GM23338 (cell line): ENCODE measurements at regions not wholly inside any gene's neighbourhood (a gene's known extent, or its start where the extent isn't known, plus 50 kb on each side); places are given as distances from the start of the nearest gene placed in this dataset.

ENCODE experiments used
- ATAC-seq: fragments of 200-7000 bp; cut with Tn5 transposase; 3 replicates; pipeline ENCODE4 v1.9.1; 2020
- DNase-seq: peaks from one replicate; pipeline ENCODE4 v3.0.0-alpha.2; 2015; ENCODE audit warnings: low spot score
- H2AFZ ChIP-seq: fragments of 200-600 bp; sonication (generic); 2 replicates; pipeline ENCODE4 v1.8.0; 2016; ENCODE audit warnings: antibody characterized with exemption, mild to moderate bottlenecking, moderate library complexity
- H3F3A ChIP-seq: fragments of 200-600 bp; sonication (generic); replicated peaks from 2 replicates; pipeline ENCODE4 v1.8.0; 2017; ENCODE audit warnings: antibody characterized with exemption, mixed run types, low read depth
- H3K27ac ChIP-seq: fragments of 200-600 bp; sonication (generic); 2 replicates; pipeline ENCODE4 v1.6.1; 2016; ENCODE audit warnings: low read depth
- H3K27me3 ChIP-seq: fragments of 200-600 bp; sonication (generic); 2 replicates; pipeline ENCODE4 v1.8.0; 2016; ENCODE audit warnings: mild to moderate bottlenecking, mixed run types, moderate library complexity; ENCODE audit not compliant: insufficient read depth
- H3K36me3 ChIP-seq: fragments of 200-600 bp; sonication (generic); 2 replicates; pipeline ENCODE4 v1.8.0; 2016; ENCODE audit warnings: mild to moderate bottlenecking; ENCODE audit not compliant: insufficient read depth
- H3K4me1 ChIP-seq: fragments of 200-600 bp; sonication (generic); 2 replicates; pipeline ENCODE4 v1.8.0; 2016; ENCODE audit warnings: mild to moderate bottlenecking, moderate library complexity; ENCODE audit not compliant: insufficient read depth
- H3K4me2 ChIP-seq: fragments of 200-600 bp; sonication (generic); 2 replicates; pipeline ENCODE4 v1.7.1; 2017; ENCODE audit warnings: mixed run types
- H3K4me3 ChIP-seq: fragments of 200-600 bp; sonication (generic); 2 replicates; pipeline ENCODE4 v1.6.1; 2016; ENCODE audit warnings: mixed run types
- H3K79me2 ChIP-seq: fragments of 200-600 bp; sonication (generic); replicated peaks from 2 replicates; pipeline ENCODE4 v1.8.0; 2017; ENCODE audit warnings: mild to moderate bottlenecking; ENCODE audit not compliant: insufficient read depth
- H3K9me2 ChIP-seq: fragments of 200-600 bp; sonication (generic); 2 replicates; pipeline ENCODE4 v1.8.0; 2017; ENCODE audit not compliant: insufficient read depth
- H4K20me1 ChIP-seq: fragments of 200-600 bp; sonication (generic); replicated peaks from 2 replicates; pipeline ENCODE4 v1.8.0; 2017; ENCODE audit warnings: mild to moderate bottlenecking; ENCODE audit not compliant: insufficient read depth
- H3K27ac Mint-ChIP-seq: 2 replicates; pipeline ENCODE4 v1.8.0; 2020; ENCODE audit warnings: inconsistent platforms, mild to moderate bottlenecking, moderate library complexity, mixed read lengths
- H3K27me3 Mint-ChIP-seq: 3 replicates; pipeline ENCODE4 v1.8.0; 2022; ENCODE audit warnings: low read depth, mild to moderate bottlenecking, moderate library complexity, mixed read lengths, inconsistent platforms; ENCODE audit not compliant: insufficient read depth, poor library complexity
- H3K36me3 Mint-ChIP-seq: 3 replicates; pipeline ENCODE4 v1.8.0; 2021; ENCODE audit warnings: low read depth, mild to moderate bottlenecking, inconsistent platforms, moderate library complexity, mixed read lengths
- H3K4me1 Mint-ChIP-seq: 3 replicates; pipeline ENCODE4 v1.8.0; 2020; ENCODE audit warnings: mild to moderate bottlenecking, inconsistent platforms, mixed read lengths
- H3K4me3 Mint-ChIP-seq: 3 replicates; pipeline ENCODE4 v1.8.0; 2021; ENCODE audit warnings: moderate library complexity, mild to moderate bottlenecking, inconsistent platforms, mixed read lengths
- H3K9me3 Mint-ChIP-seq: 3 replicates; pipeline ENCODE4 v1.8.0; 2020; ENCODE audit warnings: moderate library complexity, mild to moderate bottlenecking, inconsistent platforms, mixed read lengths
- CREB1 ChIP-seq: fragments of 250-450 bp; sonication (Bioruptor Pico); IDR thresholded peaks from 2 replicates; pipeline ENCODE4 v1.5.0; 2020; ENCODE audit warnings: low read depth, mild to moderate bottlenecking, moderate library complexity
- ETS1 ChIP-seq: IDR thresholded peaks from 2 replicates; pipeline ENCODE4 v1.6.1; 2016; ENCODE audit warnings: antibody characterized with exemption
- EZH2 ChIP-seq: fragments of 200-600 bp; sonication (generic); IDR thresholded peaks from one replicate; pipeline ENCODE4 v1.8.0; 2017; ENCODE audit warnings: antibody characterized with exemption, mild to moderate bottlenecking, low read depth; ENCODE audit not compliant: unreplicated experiment
- EZH2phosphoT487 ChIP-seq: fragments of 200-600 bp; sonication (generic); IDR thresholded peaks from one replicate; pipeline ENCODE4 v1.8.1; 2018; ENCODE audit warnings: antibody characterized with exemption; ENCODE audit not compliant: unreplicated experiment
- JUNB ChIP-seq: IDR thresholded peaks from one replicate; pipeline ENCODE4 v1.6.1; 2016; ENCODE audit warnings: antibody characterized with exemption; ENCODE audit not compliant: unreplicated experiment
- NANOG ChIP-seq: IDR thresholded peaks from 2 replicates; pipeline ENCODE4 v1.6.1; 2016; ENCODE audit warnings: antibody characterized with exemption, borderline replicate concordance
- POLR2AphosphoS5 ChIP-seq: IDR thresholded peaks from 2 replicates; pipeline ENCODE4 v1.6.1; 2016; ENCODE audit warnings: antibody characterized with exemption, low read depth
- STAT1 ChIP-seq: IDR thresholded peaks from one replicate; pipeline ENCODE4 v1.6.1; 2016; ENCODE audit warnings: antibody characterized with exemption; ENCODE audit not compliant: unreplicated experiment
- ZNF114 ChIP-seq: fragments of 250-450 bp; sonication (Bioruptor Pico); IDR thresholded peaks from 2 replicates; pipeline ENCODE4 v1.5.0; 2020; ENCODE audit warnings: mild to moderate bottlenecking, moderate library complexity
- ZNF331 ChIP-seq: fragments of 250-450 bp; sonication (Bioruptor Pico); IDR thresholded peaks from 2 replicates; pipeline ENCODE4 v1.5.0; 2020; ENCODE audit warnings: low read depth, mild to moderate bottlenecking, moderate library complexity
- ZNF462 ChIP-seq: fragments of 250-450 bp; sonication (Bioruptor Pico); IDR thresholded peaks from 2 replicates; pipeline ENCODE4 v1.5.0; 2020; ENCODE audit warnings: mild to moderate bottlenecking, moderate library complexity
- TF ChIP-seq, protein P1 (sequence below): IDR thresholded peaks from one replicate; pipeline ENCODE4 v1.6.1; 2018; ENCODE audit warnings: antibody characterized with exemption; ENCODE audit not compliant: unreplicated experiment
- TF ChIP-seq, protein P2 (sequence below), 2 experiments: fragments of 200-600 bp in 1 of 2; sonication (generic) in 1 of 2; conservative IDR thresholded peaks; 2 replicates each; pipeline versions ENCODE4 v1.5.1 to v1.6.1; 2016 to 2017; ENCODE audit warnings: antibody characterized with exemption in 2 of 2, low read depth in 2 of 2, mild to moderate bottlenecking in 2 of 2, moderate library complexity in 1 of 2

DNA sequence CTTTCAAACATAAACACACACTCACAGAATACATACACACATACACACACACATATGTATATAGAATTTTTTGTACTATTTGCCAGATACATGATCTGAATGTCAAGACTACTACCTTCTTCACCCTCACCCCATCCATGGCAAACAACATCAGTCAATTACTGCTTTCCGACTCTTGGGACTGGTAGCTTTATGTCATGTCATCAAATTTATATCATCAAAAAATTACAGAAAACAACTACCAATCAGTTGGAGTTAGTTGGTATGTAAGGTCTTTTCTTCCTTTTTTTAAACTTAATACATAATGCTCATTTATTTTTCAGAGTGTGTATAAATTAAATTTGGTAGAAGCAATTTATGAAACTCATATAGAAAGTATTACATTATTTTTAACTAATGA, 305.7 kb upstream of the MDFIC2 start:
- Mint-ChIP-seq H3K27ac (no peak overlapping the region), H3K4me1 (peaks cover 34% of the 10 kb centered on the region), H3K9me3 (peaks cover 14% of the 10 kb centered on the region), H3K36me3 (peaks cover 32% of the 10 kb centered on the region), H3K27me3 (peaks cover 7% of the 10 kb centered on the region), H3K4me3 (no peak overlapping the region)
- Histone ChIP-seq H4K20me1 (no peaks in the 10 kb centered on the region), H3K36me3 (no peaks in the 10 kb centered on the region), H3K27ac (no peak overlapping the region), H3F3A (no peaks in the 10 kb centered on the region), H3K79me2 (no peaks in the 10 kb centered on the region), H3K4me3 (no peak overlapping the region), H3K4me2 (no peak overlapping the region), H3K9me2 (peaks cover 33% of the 10 kb centered on the region), H2AFZ (no peak overlapping the region), H3K4me1 (peaks cover 26% of the 10 kb centered on the region), H3K27me3 (no peaks in the 10 kb centered on the region)
- DNase-seq (no peak), ATAC-seq (no peak)
- TF ChIP-seq, protein P1, sequence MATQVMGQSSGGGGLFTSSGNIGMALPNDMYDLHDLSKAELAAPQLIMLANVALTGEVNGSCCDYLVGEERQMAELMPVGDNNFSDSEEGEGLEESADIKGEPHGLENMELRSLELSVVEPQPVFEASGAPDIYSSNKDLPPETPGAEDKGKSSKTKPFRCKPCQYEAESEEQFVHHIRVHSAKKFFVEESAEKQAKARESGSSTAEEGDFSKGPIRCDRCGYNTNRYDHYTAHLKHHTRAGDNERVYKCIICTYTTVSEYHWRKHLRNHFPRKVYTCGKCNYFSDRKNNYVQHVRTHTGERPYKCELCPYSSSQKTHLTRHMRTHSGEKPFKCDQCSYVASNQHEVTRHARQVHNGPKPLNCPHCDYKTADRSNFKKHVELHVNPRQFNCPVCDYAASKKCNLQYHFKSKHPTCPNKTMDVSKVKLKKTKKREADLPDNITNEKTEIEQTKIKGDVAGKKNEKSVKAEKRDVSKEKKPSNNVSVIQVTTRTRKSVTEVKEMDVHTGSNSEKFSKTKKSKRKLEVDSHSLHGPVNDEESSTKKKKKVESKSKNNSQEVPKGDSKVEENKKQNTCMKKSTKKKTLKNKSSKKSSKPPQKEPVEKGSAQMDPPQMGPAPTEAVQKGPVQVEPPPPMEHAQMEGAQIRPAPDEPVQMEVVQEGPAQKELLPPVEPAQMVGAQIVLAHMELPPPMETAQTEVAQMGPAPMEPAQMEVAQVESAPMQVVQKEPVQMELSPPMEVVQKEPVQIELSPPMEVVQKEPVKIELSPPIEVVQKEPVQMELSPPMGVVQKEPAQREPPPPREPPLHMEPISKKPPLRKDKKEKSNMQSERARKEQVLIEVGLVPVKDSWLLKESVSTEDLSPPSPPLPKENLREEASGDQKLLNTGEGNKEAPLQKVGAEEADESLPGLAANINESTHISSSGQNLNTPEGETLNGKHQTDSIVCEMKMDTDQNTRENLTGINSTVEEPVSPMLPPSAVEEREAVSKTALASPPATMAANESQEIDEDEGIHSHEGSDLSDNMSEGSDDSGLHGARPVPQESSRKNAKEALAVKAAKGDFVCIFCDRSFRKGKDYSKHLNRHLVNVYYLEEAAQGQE, result no peak
- TF ChIP-seq STAT1 (no peak), EZH2phosphoT487 (no peak), NANOG (no peak), EZH2 (no peak), ZNF331 (CRISPR knock-in tag) (no peak), CREB1 (CRISPR knock-in tag) (no peak), JUNB (no peak), POLR2AphosphoS5 (no peak), ZNF114 (CRISPR knock-in tag) (no peak), ZNF462 (CRISPR knock-in tag) (no peak), ETS1 (no peak)
- TF ChIP-seq, protein P2, sequence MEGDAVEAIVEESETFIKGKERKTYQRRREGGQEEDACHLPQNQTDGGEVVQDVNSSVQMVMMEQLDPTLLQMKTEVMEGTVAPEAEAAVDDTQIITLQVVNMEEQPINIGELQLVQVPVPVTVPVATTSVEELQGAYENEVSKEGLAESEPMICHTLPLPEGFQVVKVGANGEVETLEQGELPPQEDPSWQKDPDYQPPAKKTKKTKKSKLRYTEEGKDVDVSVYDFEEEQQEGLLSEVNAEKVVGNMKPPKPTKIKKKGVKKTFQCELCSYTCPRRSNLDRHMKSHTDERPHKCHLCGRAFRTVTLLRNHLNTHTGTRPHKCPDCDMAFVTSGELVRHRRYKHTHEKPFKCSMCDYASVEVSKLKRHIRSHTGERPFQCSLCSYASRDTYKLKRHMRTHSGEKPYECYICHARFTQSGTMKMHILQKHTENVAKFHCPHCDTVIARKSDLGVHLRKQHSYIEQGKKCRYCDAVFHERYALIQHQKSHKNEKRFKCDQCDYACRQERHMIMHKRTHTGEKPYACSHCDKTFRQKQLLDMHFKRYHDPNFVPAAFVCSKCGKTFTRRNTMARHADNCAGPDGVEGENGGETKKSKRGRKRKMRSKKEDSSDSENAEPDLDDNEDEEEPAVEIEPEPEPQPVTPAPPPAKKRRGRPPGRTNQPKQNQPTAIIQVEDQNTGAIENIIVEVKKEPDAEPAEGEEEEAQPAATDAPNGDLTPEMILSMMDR (conservative IDR thresholded peaks at IDR 0.05; ENCODE audit: low read depth in 2 of 2), result no peak
